ENCODE measurements at regions not wholly inside any gene's neighbourhood (a gene's known extent, or its start where the extent isn't known, plus 50 kb on each side); places are given as distances from the start of the nearest gene placed in this dataset.

GRCh38 chr7:32158751-32159745 is 88.8 kb upstream of the PDE1C start:
- Histone ChIP-seq H4K20me1 (ENCODE audit: insufficient read depth) (no peaks in the 10 kb centered on the region), H3K27ac (ENCODE audit: low read depth, low read length) (no peak overlapping the region), H3K36me3 (ENCODE audit: control insufficient read depth in 1 of 2, insufficient read depth in 2 of 2, low read length in 2 of 2) (no peaks in the 10 kb centered on the region), H3K4me2 (ENCODE audit: low read length) (no peak overlapping the region), H3K4me1 (ENCODE audit: control insufficient read depth in 1 of 2, insufficient read depth in 2 of 2, low read length in 2 of 2) (peaks cover 2 to 12% of the 10 kb centered on the region in 2 experiments; a peak in 3 of 4 replicates), H3K9ac (ENCODE audit: low read length) (no peak overlapping the region), H3K9me2 (ENCODE audit: insufficient read depth) (no peaks in the 10 kb centered on the region), H2AFZ (ENCODE audit: low read depth, low read length, poor library complexity, severe bottlenecking) (no peak overlapping the region), H3K27me3 (ENCODE audit: insufficient read depth, low read length) (0 out of 2 replicates have a peak, but pooled peaks cover 23% of the 10 kb centered on the region), H3K9me3 (ENCODE audit: control insufficient read depth in 1 of 2, insufficient read depth in 1 of 2, low read depth in 1 of 2, low read length in 2 of 2) (no peaks in the 10 kb centered on the region), H3K79me2 (ENCODE audit: insufficient read depth, low read length) (no peaks in the 10 kb centered on the region), H3K4me3 (replicated peaks in 1 of 2; ENCODE audit: low read depth in 1 of 2, low read length in 2 of 2) (no peak overlapping the region)
- TF ChIP-seq POLR2AphosphoS5 (IDR thresholded peaks at IDR 0.05; ENCODE audit: low read depth, low read length) = no peak
- no peak for TF ChIP-seq ATF3 (IDR thresholded peaks at IDR 0.05)
- no peak for TF ChIP-seq JUND (IDR thresholded peaks at IDR 0.05)
- no peak for TF ChIP-seq EZH2 (IDR thresholded peaks at IDR 0.05)
- no peak for TF ChIP-seq CBX3 (IDR thresholded peaks at IDR 0.05; ENCODE audit: low read depth)
- TF ChIP-seq ELF1 (IDR thresholded peaks at IDR 0.05; ENCODE audit: borderline replicate concordance, low read depth) = no peak
- no peak for TF ChIP-seq SP1 (IDR thresholded peaks at IDR 0.05; ENCODE audit: low read depth)
- no peak for TF ChIP-seq CEBPB (IDR thresholded peaks at IDR 0.05; ENCODE audit: low read depth)
- no peak for TF ChIP-seq ZNF274 (IDR thresholded peaks at IDR 0.05; ENCODE audit: low read depth, low read length)
- TF ChIP-seq MAX (IDR thresholded peaks at IDR 0.05) = no peak
- no peak for TF ChIP-seq POLR2A (IDR thresholded peaks at IDR 0.05; ENCODE audit: borderline replicate concordance, extremely low read depth, insufficient read depth, insufficient read length)
- no peak for TF ChIP-seq ZFX (IDR thresholded peaks at IDR 0.05)
- TF ChIP-seq SRF (IDR thresholded peaks at IDR 0.05; ENCODE audit: low read depth) = no peak
- no peak for TF ChIP-seq SIN3A (IDR thresholded peaks at IDR 0.05; ENCODE audit: low read depth)
- no peak for TF ChIP-seq CTCF (IDR thresholded peaks at IDR 0.05 in 2 of 3, conservative IDR thresholded peaks at IDR 0.05 in 1 of 3; ENCODE audit: borderline replicate concordance in 1 of 3, insufficient read depth in 1 of 3, low read depth in 2 of 3, low read length in 2 of 3)
- ATAC-seq (no peak), DNase-seq (ENCODE audit: low read depth, low spot score) (no peak)
- intact Hi-C loops (cut with micrococcal nuclease) = no loop called here
- ChIA-PET POLR2A (no interaction called here), RAD21 (ENCODE audit: low non-redundant PET in 1 of 2, low total read pairs in 2 of 2, uncharacterized antibody in 2 of 2, unreplicated experiment in 2 of 2) (no interaction called here), CTCF (no interaction called here)
- BruUV-seq (replicated peaks) = no TSS peak

Measured in HCT116 (cell line).